Neuronal stem cell (in vitro differentiated cells): ENCODE measurements at regions not wholly inside any gene's neighbourhood (a gene's known extent, or its start where the extent isn't known, plus 50 kb on each side); places are given as distances from the start of the nearest gene placed in this dataset.

ENCODE experiments used
- DNase-seq: peaks from one replicate; pipeline ENCODE4 v3.0.0-alpha.2; 2013; ENCODE audit warnings: low spot score
- H2AFZ ChIP-seq: one replicate; pipeline ENCODE4 v1.6.1; 2013; ENCODE audit warnings: mild to moderate bottlenecking, low read length, inconsistent platforms
- H2AK5ac ChIP-seq: 2 replicates; pipeline ENCODE4 v1.6.1; 2013; ENCODE audit warnings: low read depth, mild to moderate bottlenecking, inconsistent platforms, low read length, moderate library complexity, mixed read lengths
- H2BK120ac ChIP-seq: 2 replicates; pipeline ENCODE4 v1.6.1; 2013; ENCODE audit warnings: low read depth, mild to moderate bottlenecking, inconsistent platforms, low read length, moderate library complexity, mixed read lengths
- H2BK12ac ChIP-seq: one replicate; pipeline ENCODE4 v1.6.1; 2013; ENCODE audit warnings: low read length, inconsistent platforms
- H2BK15ac ChIP-seq: 2 replicates; pipeline ENCODE4 v1.6.1; 2013; ENCODE audit warnings: mild to moderate bottlenecking, low read length, inconsistent platforms, mixed read lengths
- H2BK5ac ChIP-seq: one replicate; pipeline ENCODE4 v1.6.1; 2013; ENCODE audit warnings: inconsistent platforms, mild to moderate bottlenecking, low read length, moderate library complexity
- H3K14ac ChIP-seq: one replicate; pipeline ENCODE4 v1.6.1; 2013; ENCODE audit warnings: low read length, inconsistent platforms
- H3K18ac ChIP-seq: 2 replicates; pipeline ENCODE4 v1.6.1; 2013; ENCODE audit warnings: low read length, inconsistent platforms
- H3K23ac ChIP-seq: 2 replicates; pipeline ENCODE4 v1.6.1; 2013; ENCODE audit warnings: low read depth, mild to moderate bottlenecking, mixed read lengths, low read length, inconsistent platforms; ENCODE audit not compliant: poor library complexity
- H3K27ac ChIP-seq: replicated peaks from 3 replicates; pipeline ENCODE4 v1.5.1; 2013; ENCODE audit warnings: low read length, inconsistent platforms
- H3K27me3 ChIP-seq, 3 experiments: 2 replicates each; pipeline ENCODE4 v1.6.1; 2013; ENCODE audit warnings: low read length in 3 of 3, mild to moderate bottlenecking in 2 of 3, inconsistent platforms in 1 of 3, low read depth in 1 of 3, mixed read lengths in 1 of 3, moderate library complexity in 1 of 3; ENCODE audit not compliant: control insufficient read depth in 3 of 3, insufficient read depth in 3 of 3
- H3K36me3 ChIP-seq, 2 donors: replicated peaks in 1 of 2; 2 replicates each; pipeline ENCODE4 v1.6.1; 2013; ENCODE audit warnings: low read length in 2 of 2; ENCODE audit not compliant: control insufficient read depth in 2 of 2, insufficient read depth in 2 of 2
- H3K4ac ChIP-seq: 2 replicates; pipeline ENCODE4 v1.6.1; 2013; ENCODE audit warnings: inconsistent platforms, mild to moderate bottlenecking, low read length, moderate library complexity
- H3K4me1 ChIP-seq, 2 donors: 1 replicate in 1 of 2; 2 replicates in 1 of 2; pipeline ENCODE4 v1.6.1; 2013; ENCODE audit warnings: low read length in 2 of 2, low read depth in 1 of 2; ENCODE audit not compliant: control insufficient read depth in 2 of 2, insufficient read depth in 1 of 2
- H3K4me2 ChIP-seq: one replicate; pipeline ENCODE4 v1.6.1; 2013; ENCODE audit warnings: mild to moderate bottlenecking, low read length, inconsistent platforms; ENCODE audit not compliant: insufficient read depth, poor library complexity, severe bottlenecking
- H3K4me3 ChIP-seq, 2 donors: 2 replicates each; pipeline ENCODE4 v1.5.1; 2013; ENCODE audit warnings: low read length in 2 of 2, mild to moderate bottlenecking in 2 of 2, inconsistent platforms in 1 of 2, moderate library complexity in 1 of 2
- H3K79me1 ChIP-seq: one replicate; pipeline ENCODE4 v1.6.1; 2013; ENCODE audit warnings: low read depth, mild to moderate bottlenecking, inconsistent platforms, low read length, moderate library complexity
- H3K9ac ChIP-seq: one replicate; pipeline ENCODE4 v1.6.1; 2013; ENCODE audit warnings: mild to moderate bottlenecking, low read depth, low read length, inconsistent platforms; ENCODE audit not compliant: poor library complexity
- H3K9me3 ChIP-seq, 2 donors: replicated peaks in 1 of 2; 2 replicates each; pipeline versions ENCODE3 to v1.6.1; 2013; ENCODE audit warnings: low read length in 2 of 2, mild to moderate bottlenecking in 2 of 2, inconsistent platforms in 1 of 2, low read depth in 1 of 2, mixed read lengths in 1 of 2, moderate library complexity in 1 of 2; ENCODE audit not compliant: control insufficient read depth in 2 of 2, insufficient read depth in 1 of 2
- H4K8ac ChIP-seq: one replicate; pipeline ENCODE4 v1.6.1; 2013; ENCODE audit warnings: low read depth, mild to moderate bottlenecking, inconsistent platforms, low read length, moderate library complexity
- H4K91ac ChIP-seq: one replicate; pipeline ENCODE4 v1.6.1; 2013; ENCODE audit warnings: low read length, low read depth, mild to moderate bottlenecking, inconsistent platforms; ENCODE audit not compliant: poor library complexity
- WGBS, 2 donors: extraction: QIAGEN DNeasy Blood & Tissue Kit; methylation state at CpG; one replicate each; pipeline ENCODE4 v1.1.7; 2013; ENCODE audit warnings: missing lambda C conversion rate in 2 of 2, mixed read lengths in 1 of 2; ENCODE audit not compliant: insufficient read length in 2 of 2, insufficient replicate concordance in 1 of 2; ENCODE audit errors: extremely low coverage in 2 of 2; 5-methylcytosine and 5-hydroxymethylcytosine counted together

- Histone ChIP-seq H2BK12ac (no peak overlapping the region), H3K79me1 (no peaks in the 10 kb centered on the region), H3K9me3 (peaks cover 4 to 21% of the 10 kb centered on the region in 2 donors)
These were observed 183.4 kb upstream of the VIPR2 start for GRCh38 chr7:159328096-159328495.

DNA sequence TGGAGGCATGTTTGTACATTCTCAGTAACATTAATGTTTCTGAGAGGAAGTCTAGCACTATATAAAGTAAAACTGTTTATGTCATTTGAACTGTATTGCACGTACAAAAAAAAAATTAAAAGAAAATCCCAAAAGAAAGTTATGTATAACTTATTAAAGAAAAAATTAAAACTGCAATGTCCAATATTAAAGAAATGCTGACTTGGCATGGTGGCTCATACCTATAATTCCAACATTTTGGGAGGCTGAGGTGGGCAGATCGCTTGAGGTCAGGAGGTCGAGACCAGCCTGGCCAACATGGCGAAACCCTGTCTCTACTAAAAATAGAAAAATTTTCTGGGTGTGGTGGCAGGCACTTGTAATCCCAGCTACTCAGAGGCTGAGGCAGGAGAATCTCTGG, 178.7 kb upstream of the VIPR2 start:
- Histone ChIP-seq H2BK15ac (no peak overlapping the region), H3K9me3 (peaks cover 4 to 27% of the 10 kb centered on the region in 2 donors), H3K14ac (no peak overlapping the region), H4K91ac (no peak overlapping the region), H3K27ac (no peak overlapping the region), H2BK120ac (no peak overlapping the region), H3K18ac (no peak overlapping the region), H3K36me3 (no peaks in the 10 kb centered on the region), H4K8ac (no peak overlapping the region), H3K79me1 (no peaks in the 10 kb centered on the region), H2BK12ac (no peak overlapping the region), H3K27me3 (peaks cover 0 to 3% (median 0%) of the 10 kb centered on the region in 3 experiments), H3K4me2 (no peak overlapping the region), H2AK5ac (no peak overlapping the region), H3K23ac (no peak overlapping the region), H3K4ac (no peak overlapping the region), H3K9ac (no peak overlapping the region), H2AFZ (no peak overlapping the region), H3K4me3 (no peak overlapping the region), H3K4me1 (no peaks in the 10 kb centered on the region), H2BK5ac (no peak overlapping the region)
- no peak for DNase-seq
- WGBS, 2 donors, result no CpG with 5 or more reads among the region's 4 CpGs

More at GRCh38 chr7:159328096-159328495, 183.4 kb upstream of the VIPR2 start:
- H3K14ac ChIP-seq, result no peak overlapping the region
- H3K4me1 ChIP-seq, result no peaks in the 10 kb centered on the region
- no peak overlapping the region for H3K4me2 ChIP-seq
- H4K91ac ChIP-seq, result no peak overlapping the region
- no peak overlapping the region for H3K4ac ChIP-seq
- no peak overlapping the region for H2BK15ac ChIP-seq
- H2BK120ac ChIP-seq, result no peak overlapping the region
- no peaks in the 10 kb centered on the region for H3K36me3 ChIP-seq
- H3K27me3 ChIP-seq, result no peaks in the 10 kb centered on the region
- H3K4me3 ChIP-seq, result no peak overlapping the region
- no peak overlapping the region for H3K27ac ChIP-seq
- no peak overlapping the region for H4K8ac ChIP-seq
- no peak overlapping the region for H2AFZ ChIP-seq
- H3K9ac ChIP-seq, result no peak overlapping the region
- no peak overlapping the region for H2BK5ac ChIP-seq
- H2AK5ac ChIP-seq, result no peak overlapping the region
- no peak for DNase-seq
- no peak overlapping the region for H3K23ac ChIP-seq
- H3K18ac ChIP-seq, result no peak overlapping the region

DNA sequence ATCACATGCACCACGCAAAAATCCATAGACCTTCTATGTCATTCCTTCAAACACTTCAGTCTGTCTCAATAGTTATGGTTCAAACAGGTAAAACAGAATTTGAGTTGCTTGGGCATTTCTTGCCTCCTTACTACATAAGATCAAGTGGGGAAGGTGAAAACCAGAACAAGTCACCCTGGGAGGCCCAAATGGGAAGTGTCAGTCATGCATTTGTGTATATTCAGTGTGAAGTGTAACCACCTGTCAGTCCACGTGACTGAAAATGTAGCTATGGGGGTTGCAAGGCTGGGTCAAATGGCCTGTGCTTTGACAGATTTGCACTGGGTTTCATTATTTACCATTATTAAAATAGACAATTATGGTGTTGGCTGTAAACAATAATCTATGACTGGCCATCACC, 176.6 kb upstream of the VIPR2 start:
- H3K4me2 ChIP-seq, result no peak overlapping the region
- H4K8ac ChIP-seq, result no peak overlapping the region
- H2AK5ac ChIP-seq, result no peak overlapping the region
- H3K79me1 ChIP-seq, result no peaks in the 10 kb centered on the region
- no peaks in the 10 kb centered on the region for H3K36me3 ChIP-seq
- H2BK12ac ChIP-seq, result no peak overlapping the region
- H3K9ac ChIP-seq, result no peak overlapping the region
- no peak overlapping the region for H3K27ac ChIP-seq
- no peak overlapping the region for H4K91ac ChIP-seq
- H3K4ac ChIP-seq, result no peak overlapping the region
- H2BK5ac ChIP-seq, result no peak overlapping the region
- peaks cover 0 to 23% of the 10 kb centered on the region in 2 donors for H3K9me3 ChIP-seq
- no peaks in the 10 kb centered on the region for H3K4me1 ChIP-seq
- no peak overlapping the region for H2BK120ac ChIP-seq
- no peak overlapping the region for H2BK15ac ChIP-seq
- H3K23ac ChIP-seq, result no peak overlapping the region
- no peak overlapping the region for H3K4me3 ChIP-seq
- no peak overlapping the region for H2AFZ ChIP-seq
- peaks cover 0 to 3% (median 0%) of the 10 kb centered on the region in 3 experiments for H3K27me3 ChIP-seq
- WGBS, 2 donors, result no CpG with 5 or more reads among the region's 2 CpGs
- H3K18ac ChIP-seq, result no peak overlapping the region
- DNase-seq, result no peak
- no peak overlapping the region for H3K14ac ChIP-seq

DNA sequence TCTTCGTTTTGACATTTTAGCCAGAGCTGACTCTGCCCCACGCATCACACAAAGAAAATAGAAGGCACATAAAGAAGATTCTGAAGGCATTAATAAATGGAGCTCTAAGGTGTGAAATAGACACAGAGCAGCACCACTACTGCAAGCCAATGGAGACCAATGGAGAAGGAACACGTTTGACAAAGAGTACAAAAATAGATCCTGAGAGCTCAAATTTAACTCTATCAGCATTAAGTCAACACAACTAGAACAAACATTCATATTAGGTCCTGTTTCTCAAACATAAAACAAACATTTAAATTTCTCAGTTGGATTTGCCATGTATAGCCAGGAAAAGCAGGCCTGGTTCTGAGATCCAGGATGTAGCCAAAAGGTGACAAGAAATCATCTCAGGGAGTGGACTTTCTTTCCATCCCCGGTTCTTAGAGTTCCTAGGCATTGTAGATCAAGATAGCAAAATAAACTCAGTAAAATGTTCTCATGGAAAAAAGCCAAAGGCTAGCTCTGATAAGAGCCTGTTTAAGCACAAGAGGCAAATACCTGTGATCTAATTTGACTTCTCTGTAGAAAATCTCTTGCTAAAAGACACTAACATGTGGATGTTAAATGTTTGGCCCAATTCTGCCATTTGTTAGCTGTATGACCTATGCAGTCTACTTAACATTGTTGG, 174.2 kb upstream of the VIPR2 start:
- no peak overlapping the region for H2BK5ac ChIP-seq
- H3K4ac ChIP-seq, result no peak overlapping the region
- H3K18ac ChIP-seq, result no peak overlapping the region
- no peaks in the 10 kb centered on the region for H3K79me1 ChIP-seq
- no CpG with 5 or more reads among the region's 4 CpGs for WGBS, 2 donors
- H2AK5ac ChIP-seq, result no peak overlapping the region
- no peak overlapping the region for H3K23ac ChIP-seq
- H3K4me1 ChIP-seq, result no peaks in the 10 kb centered on the region
- H2BK12ac ChIP-seq, result no peak overlapping the region
- no peak overlapping the region for H2BK15ac ChIP-seq
- no peak overlapping the region for H3K9ac ChIP-seq
- H2BK120ac ChIP-seq, result no peak overlapping the region
- no peaks in the 10 kb centered on the region for H3K36me3 ChIP-seq
- H2AFZ ChIP-seq, result no peak overlapping the region
- H3K4me3 ChIP-seq, result no peak overlapping the region
- DNase-seq, result no peak
- H3K27ac ChIP-seq, result no peak overlapping the region
- H3K27me3 ChIP-seq, result peaks cover 0 to 3% (median 0%) of the 10 kb centered on the region in 3 experiments
- H4K8ac ChIP-seq, result no peak overlapping the region
- no peak overlapping the region for H3K4me2 ChIP-seq
- H3K9me3 ChIP-seq, result peaks cover 0 to 16% of the 10 kb centered on the region in 2 donors
- no peak overlapping the region for H3K14ac ChIP-seq
- no peak overlapping the region for H4K91ac ChIP-seq
